Posterior vena cava (tissue), 2 donors: ENCODE measurements at regions not wholly inside any gene's neighbourhood (a gene's known extent, or its start where the extent isn't known, plus 50 kb on each side); places are given as distances from the start of the nearest gene placed in this dataset.

Experiments used
- DNase-seq: peaks from one replicate; pipeline ENCODE4 v3.0.0-alpha.2; 2020; ENCODE audit warnings: low spot score
- intact Hi-C, 2 donors: fragments of 100-400 bp; cut with DNase I; formaldehyde crosslinking; loops; one replicate each; pipeline versions ENCODE4 v1.14.1 to v1.14.2; 2022 to 2023
- donor health status: DM: yes; HTN: yes; CAD: no.
- donor health status: DM: yes; HTN: yes; CAD: no.

DNA sequence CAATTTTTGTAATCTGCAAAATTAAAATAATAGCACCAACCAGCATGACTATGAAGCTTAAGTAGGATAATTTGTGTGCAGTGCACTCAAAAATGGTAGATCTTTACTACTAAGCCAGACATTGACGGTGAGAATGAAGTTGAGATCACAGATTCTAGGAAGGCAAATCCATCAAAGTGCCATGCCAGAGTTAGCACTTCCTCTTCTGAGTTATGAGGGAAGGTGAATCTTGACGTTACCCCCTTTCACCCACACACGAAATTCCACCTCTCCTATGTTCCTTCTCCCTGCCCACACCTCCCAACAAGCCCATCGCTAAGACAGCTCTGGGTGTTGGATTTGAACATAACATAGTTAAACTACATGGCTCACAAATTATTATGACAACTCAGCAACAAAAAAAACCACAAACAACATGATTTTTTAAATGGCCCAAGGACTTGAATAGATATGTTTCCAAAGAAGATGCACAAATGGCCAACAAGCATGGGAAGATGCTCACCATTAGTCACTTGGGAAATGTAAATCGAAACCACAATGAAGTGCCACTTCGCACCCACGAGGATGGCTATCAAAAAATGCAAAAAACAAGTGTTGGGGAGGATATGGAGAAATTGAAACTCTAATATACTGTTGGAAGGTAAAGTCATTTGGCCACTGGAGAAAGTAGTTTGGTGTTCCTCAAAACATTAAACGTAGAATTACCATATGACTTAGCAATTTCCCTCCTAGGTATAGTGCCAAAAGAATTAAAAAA lies 119.3 kb upstream of the RAP1B start:
- intact Hi-C loops, result no loop called here
- DNase-seq, result no peak

DNA sequence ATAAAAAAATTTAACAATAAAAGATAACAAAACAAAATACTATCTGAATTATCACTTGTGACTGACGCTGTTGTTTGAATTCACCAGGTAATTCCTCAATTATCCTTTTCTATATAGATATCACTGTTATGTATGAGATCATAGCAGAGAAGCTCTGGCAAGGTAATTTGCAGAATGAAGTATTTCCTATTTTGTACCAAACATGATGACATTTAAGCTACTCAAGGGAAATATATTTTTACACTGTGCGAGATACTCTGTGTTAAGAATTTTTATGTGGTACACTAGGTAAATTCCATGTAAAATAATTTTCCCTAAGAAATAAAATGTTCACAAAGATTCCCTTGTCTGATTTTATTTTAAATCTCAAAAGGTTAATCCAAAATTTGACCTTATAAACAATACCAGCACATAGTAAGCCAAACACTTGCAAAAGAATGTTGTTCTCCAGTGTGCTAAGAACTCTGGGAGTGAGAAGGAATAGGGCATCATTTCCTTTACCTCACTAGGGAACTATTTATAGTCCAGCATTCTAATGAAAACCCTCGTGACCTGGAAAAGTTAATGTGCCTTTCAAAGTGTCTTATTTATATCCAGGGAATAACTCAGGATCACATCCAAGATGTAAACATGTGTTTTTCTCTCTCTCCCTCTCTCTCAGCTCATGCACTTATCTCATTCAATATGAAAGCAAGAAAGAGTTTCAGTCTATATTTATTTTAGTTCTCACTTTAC lies 115.2 kb upstream of the RAP1B start:
- intact Hi-C loops, result no loop called here
- no peak for DNase-seq

DNA sequence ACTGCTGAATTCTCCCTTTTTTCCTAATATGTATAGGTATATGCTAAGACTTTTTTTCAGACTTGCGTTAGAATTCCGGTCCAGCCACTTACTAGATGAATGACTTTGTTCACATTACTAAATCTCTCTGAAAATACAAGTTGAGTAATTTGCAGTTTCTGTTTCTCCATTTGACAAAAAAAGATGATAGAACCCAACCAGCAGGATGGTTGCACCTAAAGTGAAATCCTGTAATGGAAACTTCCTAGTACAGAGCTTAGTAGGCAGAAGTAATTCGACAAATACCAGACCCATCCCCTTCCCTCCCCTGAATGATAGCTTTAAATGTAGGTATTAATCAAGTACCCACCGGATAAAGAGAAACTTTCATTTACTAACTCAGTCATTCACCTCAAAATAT lies 113.6 kb upstream of the RAP1B start:
- no peak for DNase-seq
- intact Hi-C loops, result no loop called here

DNA sequence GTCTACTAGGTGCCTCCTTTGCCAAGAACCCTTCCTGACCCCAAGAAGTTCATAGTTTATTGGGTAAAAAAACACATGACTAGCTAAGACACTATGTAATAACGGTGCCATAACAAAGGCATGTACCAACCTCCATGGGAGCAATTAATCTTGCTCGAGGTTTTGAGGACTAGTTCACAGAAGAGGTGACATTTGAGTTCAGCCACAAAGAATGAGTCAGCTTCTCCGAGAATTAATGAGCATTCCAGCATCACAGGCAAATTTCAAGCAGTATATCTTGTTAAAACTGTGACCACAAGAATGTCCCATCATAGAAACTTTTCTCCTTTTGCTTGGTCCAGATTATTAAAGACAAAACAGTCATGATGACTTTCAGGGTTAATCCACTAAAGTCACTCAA lies 113.0 kb upstream of the RAP1B start:
- no peak for DNase-seq
- intact Hi-C loops, result no loop called here

DNA sequence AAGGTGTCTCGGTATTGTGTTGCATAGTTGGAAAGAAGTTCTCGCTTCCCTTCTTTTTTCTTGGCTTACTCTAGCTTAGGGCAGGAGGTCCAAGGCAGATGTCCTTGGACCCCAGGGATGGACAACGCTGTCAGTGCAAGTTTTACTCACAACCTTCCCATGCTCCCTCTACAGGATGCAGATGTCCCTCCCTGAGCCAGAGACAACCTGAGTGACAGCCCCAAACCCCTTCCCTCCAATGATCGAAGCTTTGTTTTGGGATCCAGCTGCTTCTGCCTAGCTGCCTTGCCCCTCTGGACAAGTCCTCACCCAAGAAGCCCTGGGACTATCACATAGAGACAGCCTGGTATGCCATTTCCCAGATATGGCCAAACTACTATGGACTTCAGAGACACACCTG lies 112.0 kb upstream of the RAP1B start:
- intact Hi-C loops, result no loop called here
- DNase-seq, result no peak

DNA sequence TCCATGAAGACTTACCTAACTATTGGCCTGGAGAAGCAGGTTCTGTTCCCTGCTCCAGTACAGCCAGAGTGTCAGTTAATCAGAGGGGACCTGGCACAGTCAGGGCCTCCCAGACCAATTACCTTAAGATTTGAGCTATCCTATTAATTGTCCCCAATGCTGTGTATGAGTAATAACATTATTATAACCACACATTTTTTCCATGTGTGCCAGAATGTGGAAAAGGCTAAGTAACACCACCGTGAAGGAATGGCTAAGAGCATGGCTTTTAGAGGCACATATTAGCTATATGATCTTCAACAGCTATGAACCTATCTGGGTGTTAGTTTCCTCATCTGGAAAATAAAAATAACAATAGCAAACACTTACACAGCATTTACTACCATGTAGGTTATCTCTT lies 111.1 kb upstream of the RAP1B start:
- DNase-seq, result no peak
- intact Hi-C loops, result no loop called here

DNA sequence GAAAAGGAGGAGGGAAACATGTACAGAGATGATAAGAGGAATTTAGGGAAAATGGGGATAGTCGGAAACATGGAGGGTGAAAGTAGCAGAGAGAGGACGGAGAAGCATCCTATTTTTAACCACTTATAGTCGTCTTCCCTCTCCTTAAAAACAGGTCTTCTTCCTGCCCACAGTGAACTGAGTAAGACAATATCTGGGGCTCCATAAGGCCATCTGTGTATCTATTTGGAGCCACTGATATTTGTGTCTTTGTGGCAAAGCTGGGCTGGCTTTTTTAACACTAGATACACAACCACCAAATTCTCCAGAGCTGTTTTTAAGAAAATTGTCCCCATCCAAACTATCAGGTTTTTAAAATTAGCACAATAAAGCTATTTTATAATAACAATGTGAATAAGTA lies 109.5 kb upstream of the RAP1B start:
- DNase-seq, result no peak
- intact Hi-C loops, result no loop called here

DNA sequence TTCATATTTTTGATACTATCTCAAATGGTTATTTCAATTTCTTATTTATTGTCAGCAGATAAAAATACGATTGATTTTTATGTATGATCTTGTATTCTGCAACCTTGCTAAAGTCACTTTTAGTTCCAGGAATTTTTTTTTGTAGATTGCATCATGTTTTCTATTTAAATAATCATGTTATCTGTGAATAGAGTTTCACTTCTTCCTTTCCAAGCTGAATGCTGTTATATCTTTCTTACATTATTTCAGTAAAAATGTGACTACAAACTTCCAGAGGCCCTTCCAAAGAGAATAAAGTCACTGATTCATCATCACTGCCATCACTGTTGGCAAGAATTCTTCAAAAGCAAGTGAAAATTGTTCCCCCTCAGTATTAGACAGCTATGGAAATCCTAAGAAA lies 104.7 kb upstream of the RAP1B start:
- intact Hi-C loops, result no loop called here
- DNase-seq, result no peak

DNA sequence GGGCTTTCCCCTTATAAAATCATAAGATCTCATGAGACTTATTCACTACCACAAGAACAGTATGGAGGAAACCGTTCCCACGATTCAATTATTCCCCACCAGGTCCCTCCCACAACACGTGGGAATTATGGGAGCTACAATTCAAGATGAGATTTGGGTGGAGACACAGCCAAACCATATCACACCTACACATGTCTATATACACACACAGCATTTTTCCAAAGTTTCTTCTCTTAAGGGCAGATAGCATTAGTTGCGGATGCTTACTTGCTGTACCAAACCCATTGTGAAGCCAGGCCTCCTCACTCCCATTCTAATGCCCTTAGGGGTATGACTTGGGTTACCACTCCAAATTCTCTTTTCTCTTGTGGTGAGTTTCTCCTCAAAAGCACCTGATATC lies 104.1 kb upstream of the RAP1B start:
- no peak for DNase-seq
- intact Hi-C loops, result no loop called here

DNA sequence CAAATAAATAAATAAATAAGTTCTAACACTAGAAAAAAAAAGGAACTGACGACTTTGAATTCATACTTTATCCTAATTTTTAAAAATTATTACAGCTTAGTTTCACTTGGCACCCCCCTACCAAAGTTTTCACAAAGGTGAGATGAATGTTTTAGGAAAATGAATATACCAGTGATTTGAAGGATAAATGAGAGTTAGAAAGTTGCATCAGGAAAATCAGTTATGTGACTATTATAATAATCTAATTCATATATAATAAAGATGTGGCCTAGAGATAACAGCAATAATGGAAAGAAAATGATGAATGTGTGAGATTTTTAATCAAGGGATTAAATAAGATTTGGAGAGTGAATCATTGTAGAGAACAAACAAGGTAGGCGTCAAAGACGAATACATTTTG lies 103.0 kb upstream of the RAP1B start:
- intact Hi-C loops, result no loop called here
- DNase-seq, result no peak

DNA sequence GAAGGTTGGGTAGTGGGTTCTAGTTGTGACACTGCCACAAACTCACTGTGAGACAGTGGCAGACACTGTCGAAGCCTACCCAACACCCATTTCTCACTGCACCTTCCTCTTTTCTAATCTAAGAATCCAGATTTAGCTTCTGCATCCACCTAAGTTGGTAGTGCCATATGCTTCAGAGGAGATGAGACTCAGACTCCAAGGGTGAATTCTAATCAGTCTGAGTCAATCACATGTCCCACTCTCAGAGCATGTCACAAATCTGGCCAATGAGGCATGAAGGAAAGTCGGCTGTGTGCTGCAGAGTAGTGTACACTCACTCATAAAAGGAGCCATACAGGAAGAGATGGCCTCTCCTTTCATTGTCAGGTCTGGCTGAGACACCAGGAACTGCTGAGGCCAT lies 102.1 kb upstream of the RAP1B start:
- DNase-seq, result no peak
- intact Hi-C loops, result no loop called here

DNA sequence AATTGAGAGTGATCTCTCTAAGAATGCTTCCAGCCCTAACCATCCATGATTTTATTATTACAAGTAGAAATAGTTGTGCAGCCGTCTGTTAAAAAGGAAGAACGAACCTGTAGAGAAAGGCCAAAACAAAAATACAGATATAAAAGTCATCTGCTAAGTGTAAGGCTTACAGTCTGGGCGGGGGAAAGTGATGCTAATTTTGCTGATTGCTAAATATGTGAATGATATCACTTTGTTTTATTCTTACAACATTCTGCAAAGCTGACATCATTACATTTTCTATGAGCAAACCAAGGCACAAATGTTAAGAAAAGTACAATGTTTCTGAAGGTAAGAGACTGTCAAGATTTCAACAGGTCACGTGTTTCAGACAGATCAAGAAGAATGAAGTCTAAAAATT lies 101.5 kb upstream of the RAP1B start:
- intact Hi-C loops, result no loop called here
- DNase-seq, result no peak

DNA sequence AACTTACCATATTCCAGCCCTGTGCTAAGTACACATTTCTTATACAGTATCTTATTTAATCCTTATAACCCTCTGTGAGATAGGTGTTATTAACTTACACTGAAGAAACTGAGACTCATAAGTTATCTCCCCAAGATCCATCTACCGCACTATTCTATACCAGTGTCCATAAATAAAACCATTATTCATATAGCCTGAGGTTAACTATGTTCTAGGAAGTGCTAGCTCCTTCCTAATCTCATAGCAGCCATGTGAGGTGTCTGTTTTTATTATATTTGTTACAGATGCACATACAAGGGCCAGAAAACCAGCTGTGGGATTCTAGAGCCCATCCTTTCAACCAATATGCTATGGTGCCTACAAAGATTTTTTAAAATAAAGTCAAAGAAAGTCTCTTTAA lies 100.3 kb upstream of the RAP1B start:
- intact Hi-C loops, result no loop called here
- no peak for DNase-seq

DNA sequence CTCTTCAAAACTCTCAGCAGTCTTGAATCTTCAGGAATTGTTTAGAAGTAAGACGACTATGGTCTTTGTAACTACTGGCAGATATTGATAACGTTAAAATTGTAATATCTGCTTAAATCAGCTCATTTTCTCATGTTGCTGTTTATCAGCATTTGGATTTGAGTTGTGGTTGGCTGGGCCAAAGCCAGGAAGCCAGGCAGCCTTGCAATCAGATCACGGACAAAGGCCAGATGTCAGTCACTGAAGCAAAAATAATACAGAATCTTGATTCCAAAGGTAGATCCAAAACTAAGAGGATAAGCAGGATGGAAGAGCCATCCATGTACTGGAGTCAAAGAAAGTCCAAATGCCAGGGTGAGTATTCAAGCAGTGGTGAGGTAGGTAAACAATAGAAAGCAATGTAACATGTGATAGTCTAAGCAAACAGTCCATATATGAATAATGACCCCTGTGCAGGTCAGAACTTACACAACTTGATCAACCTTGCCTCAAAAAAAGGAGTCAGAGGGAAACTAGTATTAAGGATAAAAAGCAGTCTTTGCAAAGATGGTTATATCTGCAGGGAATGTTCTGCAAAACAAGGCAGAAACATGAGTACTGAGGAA lies 95.8 kb upstream of the RAP1B start:
- intact Hi-C loops, result no loop called here
- DNase-seq, result no peak

DNA sequence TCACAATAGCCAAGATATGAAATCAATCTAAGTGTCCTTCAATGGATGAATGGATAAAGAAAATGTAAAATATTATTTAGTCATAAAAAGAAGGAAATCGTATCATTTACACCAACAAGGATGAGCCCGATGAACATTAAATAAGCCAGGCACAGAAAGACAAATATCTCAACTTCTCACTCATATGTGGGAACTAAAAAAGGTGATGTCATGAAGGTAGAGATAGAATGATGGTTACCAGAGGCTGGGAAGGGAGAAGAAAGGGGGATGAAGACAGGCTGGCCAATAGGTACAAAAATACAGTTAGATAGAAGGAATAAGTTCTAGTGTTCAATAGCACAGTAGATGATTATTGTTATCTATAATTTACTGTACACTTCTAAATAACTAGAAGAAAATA lies 94.9 kb upstream of the RAP1B start:
- intact Hi-C loops, result no loop called here
- no peak for DNase-seq

DNA sequence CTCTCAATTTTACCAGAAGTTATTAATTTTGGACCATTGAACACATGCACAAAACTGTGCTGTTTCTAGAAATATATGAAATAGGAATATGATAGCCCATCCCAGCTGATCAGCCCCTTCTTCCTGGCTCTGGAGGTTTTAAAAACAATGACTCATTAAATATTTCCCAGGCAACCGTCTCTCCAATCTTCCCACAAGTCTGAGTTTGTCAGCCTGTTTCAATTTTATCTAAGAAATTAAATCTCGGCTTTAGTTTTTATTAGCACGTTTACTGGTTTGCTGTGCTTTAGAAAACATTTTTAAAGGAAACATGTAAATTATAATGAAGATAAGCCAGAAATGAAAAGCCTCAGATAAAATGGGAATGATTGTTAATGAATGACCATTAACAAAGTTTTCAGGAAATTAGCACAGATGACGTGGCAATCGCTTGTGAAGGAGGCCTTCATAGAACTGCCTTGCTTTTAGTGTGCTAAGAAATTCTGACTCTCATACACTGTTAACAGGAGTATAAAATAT lies 89.3 kb upstream of the RAP1B start:
- intact Hi-C loops, result no loop called here
- no peak for DNase-seq

DNA sequence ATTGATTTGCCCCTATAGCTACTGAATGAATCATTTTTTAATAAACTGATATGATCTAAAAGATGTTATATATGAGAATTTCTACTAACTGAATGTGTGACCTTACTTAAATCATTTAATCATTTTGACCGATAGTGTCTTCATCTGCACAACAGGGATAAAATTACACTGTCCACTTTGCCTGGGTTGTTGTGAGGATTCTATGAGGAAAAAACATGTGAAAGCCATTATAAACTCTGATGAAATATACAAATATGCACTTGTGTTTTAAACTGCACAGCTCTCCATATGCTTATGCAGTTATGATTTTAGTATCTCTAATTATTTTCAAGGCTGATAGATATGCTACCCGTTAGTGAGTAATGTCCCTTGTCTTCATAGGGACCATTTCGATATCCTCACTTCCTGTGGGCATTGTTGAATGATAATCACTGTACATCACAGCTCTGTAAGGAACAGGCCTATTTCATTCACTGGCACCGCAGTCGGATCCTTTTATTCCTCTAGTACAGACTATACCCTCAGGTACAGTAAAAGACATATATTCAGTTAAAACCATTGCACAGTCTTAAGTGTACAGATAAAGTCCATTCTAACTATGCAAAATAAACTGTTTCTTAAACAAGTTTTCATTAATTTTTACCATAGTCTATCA lies 88.7 kb upstream of the RAP1B start:
- no peak for DNase-seq
- intact Hi-C loops, result no loop called here

DNA sequence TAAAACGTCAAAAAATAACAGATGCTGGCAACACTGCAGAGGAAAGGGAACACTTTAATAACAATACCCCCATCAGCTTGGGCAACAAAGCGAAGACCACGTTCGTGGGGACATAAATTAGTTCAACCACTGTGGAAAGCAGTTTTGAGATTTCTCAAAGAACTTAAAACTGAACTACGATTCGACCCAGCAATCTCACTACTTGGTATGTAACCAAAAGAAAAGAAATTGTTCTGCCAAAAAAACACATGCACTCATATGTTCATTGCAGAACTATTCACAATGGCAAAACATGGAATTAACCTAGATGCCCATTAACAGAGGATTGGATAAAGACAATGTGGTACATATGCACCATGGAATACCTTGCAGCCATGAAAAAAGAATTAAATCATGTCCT lies 81.2 kb upstream of the RAP1B start:
- intact Hi-C loops, result no loop called here
- no peak for DNase-seq

DNA sequence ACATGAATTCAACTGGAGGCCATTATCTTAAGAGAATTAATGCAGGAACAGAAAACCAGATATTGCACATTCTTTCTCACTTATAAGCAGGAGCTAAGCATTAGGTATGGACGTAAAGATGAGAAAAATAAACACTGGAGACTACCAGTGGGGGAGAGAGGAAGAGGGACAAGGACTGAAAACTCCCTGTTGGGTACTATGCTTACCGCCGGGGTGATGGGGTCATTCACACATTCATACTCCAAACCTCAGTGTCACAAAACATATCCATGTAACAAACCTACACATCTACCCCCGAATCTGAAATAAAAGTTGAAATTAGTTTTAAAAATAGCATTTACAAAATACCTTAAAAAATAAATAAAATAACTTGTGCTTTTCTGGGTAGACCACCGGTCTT lies 80.8 kb upstream of the RAP1B start:
- intact Hi-C loops, result no loop called here
- DNase-seq, result no peak

DNA sequence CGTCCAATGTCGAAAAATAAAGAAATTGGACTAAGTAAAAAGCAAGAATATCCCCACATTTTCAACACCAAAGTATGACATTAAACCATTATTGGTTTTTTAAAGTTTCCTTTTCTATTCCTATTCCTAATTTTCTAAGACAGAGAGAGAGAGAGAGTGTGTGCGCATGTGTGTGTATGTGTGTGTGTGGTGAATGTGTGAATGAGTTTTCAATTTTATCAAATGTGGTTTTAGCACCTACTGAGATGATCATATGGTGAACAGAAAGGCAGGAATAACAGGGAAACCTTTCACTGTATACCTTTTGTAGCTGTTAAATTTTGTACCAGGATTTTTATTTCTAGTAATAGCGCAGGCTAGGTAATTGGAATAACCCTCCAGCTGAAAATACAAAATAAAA lies 80.4 kb upstream of the RAP1B start:
- DNase-seq, result no peak
- intact Hi-C loops, result no loop called here
